Activated CD8-positive, alpha-beta T cell treated with anti-CD3 and anti-CD28 coated beads for 36 hours (primary cell): ENCODE measurements at regions not wholly inside any gene's neighbourhood (a gene's known extent, or its start where the extent isn't known, plus 50 kb on each side); places are given as distances from the start of the nearest gene placed in this dataset.
A peak's percentile ranks its signal among the peaks of the same experiment; 100 is the strongest.

Source experiments
- ATAC-seq: fragments of 200-7000 bp; cut with Tn5 transposase; one replicate; pipeline ENCODE4 v1.10.0; 2021; ENCODE audit warnings: mild to moderate bottlenecking, moderate library complexity
- CTCF ChIA-PET: fragments of 350-600 bp; sonication (Branson Sonifier 250); formaldehyde crosslinking; loops from one replicate; lab custom pipeline; 2021; ENCODE audit warnings: antibody characterized with exemption; lab: Charles Lee
- POLR2A ChIA-PET: fragments of 350-600 bp; sonication (Branson Sonifier 250); formaldehyde crosslinking; loops from one replicate; lab custom pipeline; 2021; ENCODE audit warnings: antibody characterized with exemption; lab: Charles Lee
- DNase-seq: peaks from one replicate; pipeline ENCODE4 v3.0.0-alpha.2; 2020
- H3K27ac Mint-ChIP-seq: one replicate; pipeline ENCODE4 v1.8.0; 2021; ENCODE audit warnings: mild to moderate bottlenecking, mixed read lengths
- H3K27me3 Mint-ChIP-seq: one replicate; pipeline ENCODE4 v1.8.0; 2021; ENCODE audit warnings: mixed read lengths
- H3K36me3 Mint-ChIP-seq: one replicate; pipeline ENCODE4 v1.8.0; 2021; ENCODE audit warnings: low read depth, mixed read lengths
- H3K4me1 Mint-ChIP-seq: one replicate; pipeline ENCODE4 v1.8.0; 2021; ENCODE audit warnings: low read depth, mixed read lengths
- H3K4me3 Mint-ChIP-seq: one replicate; pipeline ENCODE4 v1.8.0; 2021; ENCODE audit warnings: mild to moderate bottlenecking, moderate library complexity, mixed read lengths
- H3K9me3 Mint-ChIP-seq: one replicate; pipeline ENCODE4 v1.8.0; 2021; ENCODE audit warnings: mixed read lengths
- intact Hi-C: fragments of 100-400 bp; cut with micrococcal nuclease; formaldehyde crosslinking; loops from one replicate; pipeline ENCODE4 v1.10.0; 2022
- TF ChIP-seq, protein P1 (sequence below): fragments of 200-600 bp; IDR thresholded peaks from one replicate; pipeline ENCODE4 v1.8.0; 2022; ENCODE audit warnings: antibody characterized with exemption, mild to moderate bottlenecking

DNA sequence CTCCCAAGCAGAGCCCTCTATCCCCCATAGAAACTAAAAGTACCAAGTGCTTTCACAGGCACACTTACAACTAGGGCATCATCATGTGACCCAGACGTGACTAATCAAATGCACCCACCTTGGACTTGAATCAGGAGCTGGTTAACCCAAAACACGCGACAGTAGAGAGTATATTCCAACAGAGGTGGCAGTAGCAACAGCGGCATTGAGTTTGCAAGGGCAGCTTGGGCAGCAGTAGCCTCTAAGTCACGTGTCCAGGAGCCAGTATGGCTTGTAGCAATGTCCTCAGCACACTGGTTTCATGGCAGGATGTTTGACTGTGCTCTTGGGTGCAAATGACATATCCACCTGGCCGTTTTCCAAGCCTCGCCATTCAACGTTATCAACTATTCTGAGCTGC is 73.4 kb upstream of the DNAH5 start:
- ATAC-seq = no peak
- Mint-ChIP-seq H3K36me3 (no peaks in the 10 kb centered on the region), H3K9me3 (no peaks in the 10 kb centered on the region), H3K27ac (no peak overlapping the region), H3K4me3 (no peak overlapping the region), H3K27me3 (peaks cover 11% of the 10 kb centered on the region), H3K4me1 (no peaks in the 10 kb centered on the region)
- POLR2A ChIA-PET = no interaction called here
- intact Hi-C loops = no loop called here
- no peak for DNase-seq
- TF ChIP-seq, protein P1, sequence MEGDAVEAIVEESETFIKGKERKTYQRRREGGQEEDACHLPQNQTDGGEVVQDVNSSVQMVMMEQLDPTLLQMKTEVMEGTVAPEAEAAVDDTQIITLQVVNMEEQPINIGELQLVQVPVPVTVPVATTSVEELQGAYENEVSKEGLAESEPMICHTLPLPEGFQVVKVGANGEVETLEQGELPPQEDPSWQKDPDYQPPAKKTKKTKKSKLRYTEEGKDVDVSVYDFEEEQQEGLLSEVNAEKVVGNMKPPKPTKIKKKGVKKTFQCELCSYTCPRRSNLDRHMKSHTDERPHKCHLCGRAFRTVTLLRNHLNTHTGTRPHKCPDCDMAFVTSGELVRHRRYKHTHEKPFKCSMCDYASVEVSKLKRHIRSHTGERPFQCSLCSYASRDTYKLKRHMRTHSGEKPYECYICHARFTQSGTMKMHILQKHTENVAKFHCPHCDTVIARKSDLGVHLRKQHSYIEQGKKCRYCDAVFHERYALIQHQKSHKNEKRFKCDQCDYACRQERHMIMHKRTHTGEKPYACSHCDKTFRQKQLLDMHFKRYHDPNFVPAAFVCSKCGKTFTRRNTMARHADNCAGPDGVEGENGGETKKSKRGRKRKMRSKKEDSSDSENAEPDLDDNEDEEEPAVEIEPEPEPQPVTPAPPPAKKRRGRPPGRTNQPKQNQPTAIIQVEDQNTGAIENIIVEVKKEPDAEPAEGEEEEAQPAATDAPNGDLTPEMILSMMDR = no peak
- CTCF ChIA-PET = no interaction called here

DNA sequence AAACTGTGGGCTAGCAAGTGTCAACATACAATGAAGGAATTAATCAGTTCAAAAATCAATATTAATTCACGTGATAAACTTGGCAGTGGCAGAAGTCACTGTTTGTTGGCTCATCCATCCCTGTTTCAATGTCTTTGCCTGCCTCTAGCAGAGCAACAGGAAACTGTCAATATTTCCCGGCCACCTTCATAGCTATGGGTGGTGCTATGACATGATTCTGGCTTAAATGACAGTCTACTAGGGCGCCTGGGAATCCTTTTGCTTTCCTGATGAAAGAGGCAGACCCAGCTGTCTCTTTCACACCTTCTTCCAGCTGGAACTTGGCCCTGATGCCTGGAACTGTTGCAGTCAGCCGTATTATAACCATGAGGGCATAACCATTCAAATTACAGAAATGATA is 72.1 kb upstream of the DNAH5 start:
- intact Hi-C loops = no loop called here
- Mint-ChIP-seq H3K27ac (no peak overlapping the region), H3K36me3 (no peaks in the 10 kb centered on the region), H3K4me1 (peaks cover 6% of the 10 kb centered on the region), H3K27me3 (peaks cover 17% of the 10 kb centered on the region), H3K9me3 (no peaks in the 10 kb centered on the region), H3K4me3 (no peak overlapping the region)
- CTCF ChIA-PET = no interaction called here
- DNase-seq = no peak
- TF ChIP-seq, protein P1 = no peak
- ATAC-seq = no peak
- POLR2A ChIA-PET = no interaction called here

DNA sequence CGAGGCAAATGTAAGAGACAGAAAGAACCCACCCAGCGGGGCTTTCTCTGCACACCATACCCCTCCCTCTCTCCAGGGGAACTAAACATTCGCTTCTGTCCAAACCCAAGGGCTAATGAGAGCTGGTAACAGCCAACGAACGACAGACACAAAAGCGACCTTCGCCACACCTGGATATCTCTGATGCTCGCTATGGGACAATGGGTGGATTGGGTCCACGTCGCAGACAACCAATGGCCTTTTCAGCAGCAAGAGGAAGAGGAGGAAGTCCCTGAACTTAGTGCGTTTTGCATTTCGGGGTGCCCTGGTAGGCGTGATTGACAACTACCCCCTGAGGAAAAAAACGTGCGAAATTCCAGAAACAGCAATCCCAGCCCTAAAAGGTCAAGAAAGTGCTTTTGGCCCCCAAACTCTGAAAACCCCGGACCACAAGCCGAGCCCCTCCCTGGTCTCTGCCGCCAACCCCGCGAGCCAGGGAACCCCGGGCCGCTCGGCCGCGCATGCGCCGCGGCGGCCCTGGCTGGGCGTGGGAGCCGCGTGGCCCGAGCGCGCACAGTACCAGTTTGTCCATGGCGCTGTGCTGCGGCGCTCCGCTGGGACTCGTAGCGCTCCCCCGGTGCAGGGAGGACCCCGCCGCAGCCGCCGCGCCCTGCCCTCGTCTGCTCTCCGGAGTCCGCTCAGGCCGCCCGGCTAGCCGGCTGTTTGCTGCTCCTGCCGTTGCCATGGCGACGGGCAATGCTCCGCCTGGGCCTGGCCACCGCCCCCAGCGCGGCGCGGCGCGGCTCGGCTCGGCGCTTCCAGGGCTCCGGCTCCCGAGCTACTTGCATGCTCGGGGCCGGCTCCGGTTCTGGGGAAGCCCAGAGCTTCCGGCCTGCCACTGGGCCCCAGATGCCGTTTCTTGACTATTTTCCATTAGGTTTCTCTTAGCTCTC is 66.9 kb upstream of the DNAH5 start:
- ATAC-seq = peak; percentile 91
- no peaks in the 10 kb centered on the region for H3K9me3 Mint-ChIP-seq
- H3K4me3 Mint-ChIP-seq = peak overlapping the region; percentile 72
- H3K4me1 Mint-ChIP-seq = peaks cover 9% of the 10 kb centered on the region
- POLR2A ChIA-PET = no interaction called here
- H3K36me3 Mint-ChIP-seq = no peaks in the 10 kb centered on the region
- intact Hi-C loops = no loop called here
- peak; percentile 63 for DNase-seq
- CTCF ChIA-PET = interaction anchor here (0.7 to 1.0 kb wide), 3 partner anchors 10 to 205 kb away, joined by 3 to 4 read pairs (median 3); no protein-coding TSS in a partner anchor
- peaks cover 29% of the 10 kb centered on the region for H3K27me3 Mint-ChIP-seq
- no peak overlapping the region for H3K27ac Mint-ChIP-seq
- TF ChIP-seq, protein P1 = no peak

DNA sequence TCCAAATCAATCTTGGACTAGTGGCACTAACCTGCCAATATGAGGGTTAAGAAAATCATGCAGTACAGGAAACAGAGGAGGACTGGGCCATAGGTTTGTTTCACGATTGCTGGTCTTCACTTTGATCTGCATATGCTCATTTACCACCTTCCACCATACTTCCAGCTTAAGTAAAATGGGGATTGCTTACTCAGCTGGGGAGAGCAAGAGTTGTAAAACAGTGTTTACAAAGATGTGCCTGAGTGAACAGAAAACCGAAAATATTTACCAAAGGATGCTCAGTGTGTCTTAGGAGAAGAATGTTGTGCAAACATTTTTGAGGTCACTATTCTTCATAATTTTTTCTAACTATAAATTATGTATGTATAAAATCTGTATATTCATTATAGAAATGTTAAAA is 65.1 kb upstream of the DNAH5 start:
- intact Hi-C loops = no loop called here
- TF ChIP-seq, protein P1 = no peak
- H3K27me3 Mint-ChIP-seq = peaks cover 32% of the 10 kb centered on the region
- H3K9me3 Mint-ChIP-seq = no peaks in the 10 kb centered on the region
- H3K4me3 Mint-ChIP-seq = no peak overlapping the region
- peaks cover 9% of the 10 kb centered on the region for H3K4me1 Mint-ChIP-seq
- H3K27ac Mint-ChIP-seq = no peak overlapping the region
- no peak for DNase-seq
- CTCF ChIA-PET = no interaction called here
- POLR2A ChIA-PET = no interaction called here
- ATAC-seq = no peak
- no peaks in the 10 kb centered on the region for H3K36me3 Mint-ChIP-seq

DNA sequence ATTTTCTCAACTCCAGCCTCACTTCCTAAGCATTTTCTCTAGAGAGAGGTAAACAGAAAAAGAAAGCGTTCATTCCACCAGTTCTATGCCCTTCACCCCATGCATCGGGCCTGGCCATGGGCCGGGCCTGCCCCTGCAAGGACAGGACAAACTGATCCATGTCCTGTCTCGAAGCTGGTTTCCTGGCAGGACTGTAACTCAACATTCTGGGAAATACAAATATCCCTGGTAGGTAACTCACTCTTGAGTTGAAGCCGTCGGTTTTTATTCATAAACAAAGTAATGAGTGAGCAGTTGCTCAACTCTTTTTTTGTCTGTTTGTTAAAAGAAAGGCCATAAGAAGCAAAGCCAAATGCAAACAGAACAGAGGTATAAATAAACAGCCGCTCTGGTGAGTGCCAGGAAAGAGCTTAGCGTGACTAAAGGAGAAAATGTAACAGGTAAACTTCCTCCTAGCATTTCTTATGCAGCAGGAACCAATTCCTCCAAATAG is 64.4 kb upstream of the DNAH5 start:
- Mint-ChIP-seq H3K4me3 (no peak overlapping the region), H3K9me3 (no peaks in the 10 kb centered on the region), H3K36me3 (no peaks in the 10 kb centered on the region), H3K27me3 (peaks cover 28% of the 10 kb centered on the region), H3K4me1 (peaks cover 9% of the 10 kb centered on the region), H3K27ac (no peak overlapping the region)
- ChIA-PET CTCF (no interaction called here), POLR2A (no interaction called here)
- no peak for DNase-seq
- TF ChIP-seq, protein P1 = no peak
- intact Hi-C loops = no loop called here
- no peak for ATAC-seq
